Breast epithelium (tissue), 3 donors: ENCODE measurements at regions not wholly inside any gene's neighbourhood (a gene's known extent, or its start where the extent isn't known, plus 50 kb on each side); places are given as distances from the start of the nearest gene placed in this dataset.

ENCODE experiments used
- CTCF ChIP-seq, 3 donors: fragments of 450-650 bp; IDR thresholded peaks; one replicate each; pipeline ENCODE4 v1.5.1; 2016 to 2017; ENCODE audit warnings: antibody characterized with exemption in 3 of 3, mild to moderate bottlenecking in 3 of 3, moderate library complexity in 3 of 3
- POLR2A ChIP-seq: fragments of 450-650 bp; IDR thresholded peaks from one replicate; pipeline ENCODE4 v1.6.1; 2016; ENCODE audit warnings: antibody characterized with exemption, mild to moderate bottlenecking, moderate library complexity
- POLR2AphosphoS5 ChIP-seq, 3 donors: sonication (generic); formaldehyde crosslinking; IDR thresholded peaks; one replicate each; pipeline ENCODE4 v1.6.1; 2017; ENCODE audit warnings: antibody characterized with exemption in 3 of 3

- TF ChIP-seq CTCF (IDR thresholded peaks at IDR 0.05) (no peak), POLR2A (no peak), POLR2AphosphoS5 (IDR thresholded peaks at IDR 0.05) (no peak)
Observed at GRCh38 chr11:116348226-116348625, 424.6 kb downstream of the BUD13 start.
